KMS-11 (cell line): ENCODE measurements at regions not wholly inside any gene's neighbourhood (a gene's known extent, or its start where the extent isn't known, plus 50 kb on each side); places are given as distances from the start of the nearest gene placed in this dataset.

ENCODE experiments used
- H2AFZ ChIP-seq: fragments of 200-600 bp; sonication (generic); 2 replicates; pipeline ENCODE4 v1.6.1; 2016; ENCODE audit warnings: antibody characterized with exemption, mixed run types, low read depth
- H3K27ac ChIP-seq: fragments of 200-600 bp; sonication (generic); 2 replicates; pipeline ENCODE4 v1.6.1; 2016; ENCODE audit warnings: mild to moderate bottlenecking, mixed run types
- H3K27me3 ChIP-seq: fragments of 200-600 bp; sonication (generic); 2 replicates; pipeline ENCODE4 v1.6.1; 2017; ENCODE audit warnings: mild to moderate bottlenecking, low read depth, mixed run types, moderate library complexity; ENCODE audit not compliant: insufficient read depth
- H3K36me3 ChIP-seq: fragments of 200-600 bp; sonication (generic); 2 replicates; pipeline ENCODE4 v1.6.1; 2017; ENCODE audit warnings: mild to moderate bottlenecking, mixed run types; ENCODE audit not compliant: insufficient read depth
- H3K4me1 ChIP-seq: fragments of 200-600 bp; sonication (generic); 2 replicates; pipeline ENCODE4 v1.6.1; 2016; ENCODE audit warnings: mild to moderate bottlenecking, low read depth, mixed run types; ENCODE audit not compliant: poor library complexity, severe bottlenecking
- H3K4me2 ChIP-seq: fragments of 200-600 bp; sonication (generic); 2 replicates; pipeline ENCODE4 v1.7.0; 2016; ENCODE audit warnings: mild to moderate bottlenecking, mixed run types
- H3K4me3 ChIP-seq: fragments of 200-600 bp; sonication (generic); IDR thresholded peaks from 2 replicates; pipeline ENCODE4 v1.6.1; 2017; ENCODE audit warnings: low read depth, low read length, mixed read lengths; ENCODE audit not compliant: insufficient read depth
- H3K79me2 ChIP-seq: fragments of 200-600 bp; sonication (generic); 2 replicates; pipeline ENCODE4 v1.6.1; 2016; ENCODE audit warnings: low read depth, mixed run types; ENCODE audit not compliant: insufficient read depth
- H3K9ac ChIP-seq: fragments of 200-600 bp; sonication (generic); 2 replicates; pipeline ENCODE4 v1.6.1; 2016; ENCODE audit warnings: mild to moderate bottlenecking, mixed run types
- H4K20me1 ChIP-seq: fragments of 200-600 bp; sonication (generic); 2 replicates; pipeline ENCODE4 v1.6.1; 2016; ENCODE audit warnings: mild to moderate bottlenecking, mixed run types; ENCODE audit not compliant: insufficient read depth
- CTCF ChIP-seq: fragments of 200-600 bp; sonication (generic); conservative IDR thresholded peaks from 2 replicates; pipeline ENCODE4 v1.6.1; 2017; ENCODE audit warnings: low read depth, mild to moderate bottlenecking, antibody characterized with exemption, low read length, moderate library complexity, mixed read lengths

- Histone ChIP-seq H3K36me3 (no peaks in the 10 kb centered on the region), H3K4me1 (peaks cover 11% of the 10 kb centered on the region), H2AFZ (no peak overlapping the region), H4K20me1 (no peaks in the 10 kb centered on the region), H3K27me3 (no peaks in the 10 kb centered on the region), H3K4me3 (no peak overlapping the region), H3K4me2 (no peak overlapping the region), H3K79me2 (no peaks in the 10 kb centered on the region), H3K9ac (no peak overlapping the region), H3K27ac (no peak overlapping the region)
- peak; percentile 80 for TF ChIP-seq CTCF
Measured at GRCh38 chr12:46675736-46676135, 150.1 kb downstream of the SLC38A4 start.

- Histone ChIP-seq H2AFZ (no peak overlapping the region), H3K36me3 (no peaks in the 10 kb centered on the region), H3K27me3 (no peaks in the 10 kb centered on the region), H3K9ac (no peak overlapping the region), H3K4me2 (no peak overlapping the region), H3K27ac (no peak overlapping the region), H4K20me1 (no peaks in the 10 kb centered on the region), H3K4me3 (no peak overlapping the region), H3K4me1 (peaks cover 11% of the 10 kb centered on the region), H3K79me2 (no peaks in the 10 kb centered on the region)
- TF ChIP-seq CTCF: no peak
Measured at GRCh38 chr12:46674800-46675199, 151.0 kb downstream of the SLC38A4 start.

- Histone ChIP-seq H3K4me3 (no peak overlapping the region), H3K36me3 (no peaks in the 10 kb centered on the region), H3K4me1 (peaks cover 11% of the 10 kb centered on the region), H3K79me2 (no peaks in the 10 kb centered on the region), H3K27ac (no peak overlapping the region), H3K27me3 (no peaks in the 10 kb centered on the region), H2AFZ (no peak overlapping the region), H3K4me2 (no peak overlapping the region), H4K20me1 (no peaks in the 10 kb centered on the region), H3K9ac (no peak overlapping the region)
- no peak for TF ChIP-seq CTCF
Measured at GRCh38 chr12:46674129-46674528, 151.7 kb downstream of the SLC38A4 start.

- Histone ChIP-seq H3K79me2 (no peaks in the 10 kb centered on the region), H3K4me3 (no peak overlapping the region), H3K27me3 (no peaks in the 10 kb centered on the region), H4K20me1 (no peaks in the 10 kb centered on the region), H3K9ac (no peak overlapping the region), H3K4me2 (no peak overlapping the region), H3K4me1 (peaks cover 16% of the 10 kb centered on the region), H3K27ac (no peak overlapping the region), H3K36me3 (no peaks in the 10 kb centered on the region), H2AFZ (no peak overlapping the region)
- no peak for TF ChIP-seq CTCF
Measured at GRCh38 chr12:46671102-46671501, 154.7 kb downstream of the SLC38A4 start.
